ENCODE measurements at regions not wholly inside any gene's neighbourhood (a gene's known extent, or its start where the extent isn't known, plus 50 kb on each side); places are given as distances from the start of the nearest gene placed in this dataset.

- peaks cover 4% of the 10 kb centered on the region for H3K9me3 Mint-ChIP-seq
- no peak for DNase-seq (ENCODE audit: low spot score)
- intact Hi-C loops (cut with micrococcal nuclease) = no loop called here
- H3K4me1 Mint-ChIP-seq (ENCODE audit: low read depth) = no peaks in the 10 kb centered on the region
- no peak overlapping the region for H3K27ac Mint-ChIP-seq
- H3K4me3 Mint-ChIP-seq (ENCODE audit: low read depth) = no peak overlapping the region
- H3K27me3 Mint-ChIP-seq (ENCODE audit: low read depth) = no peaks in the 10 kb centered on the region
- no peaks in the 10 kb centered on the region for H3K36me3 Mint-ChIP-seq (ENCODE audit: low read depth)
These were observed 1650.6 kb upstream of the IGFBP7 start for GRCh38 chr4:58760737-58761136.

DNA sequence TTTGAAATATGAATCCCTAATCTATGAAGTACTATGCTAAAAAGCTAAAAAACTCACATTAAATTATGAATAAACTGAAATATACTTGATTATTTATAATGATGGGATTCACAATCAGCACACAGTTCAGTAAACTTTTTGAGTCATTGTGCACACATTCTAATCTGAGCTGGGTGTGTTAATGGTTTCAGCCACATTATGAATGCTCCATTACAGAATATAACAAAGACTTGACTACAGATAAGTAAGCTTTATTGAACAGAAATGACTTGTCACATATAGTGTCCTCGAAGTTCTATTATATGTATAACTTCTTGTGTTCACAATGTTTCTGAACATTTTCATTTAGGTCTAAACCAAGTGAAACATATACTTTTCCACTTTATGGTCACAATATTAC, 1649.9 kb upstream of the IGFBP7 start:
- Mint-ChIP-seq H3K36me3 (ENCODE audit: low read depth) (no peaks in the 10 kb centered on the region), H3K9me3 (peaks cover 4% of the 10 kb centered on the region), H3K4me1 (ENCODE audit: low read depth) (no peaks in the 10 kb centered on the region), H3K4me3 (ENCODE audit: low read depth) (no peak overlapping the region), H3K27me3 (ENCODE audit: low read depth) (no peaks in the 10 kb centered on the region), H3K27ac (no peak overlapping the region)
- intact Hi-C loops (cut with micrococcal nuclease) = no loop called here
- DNase-seq (ENCODE audit: low spot score) = no peak

DNA sequence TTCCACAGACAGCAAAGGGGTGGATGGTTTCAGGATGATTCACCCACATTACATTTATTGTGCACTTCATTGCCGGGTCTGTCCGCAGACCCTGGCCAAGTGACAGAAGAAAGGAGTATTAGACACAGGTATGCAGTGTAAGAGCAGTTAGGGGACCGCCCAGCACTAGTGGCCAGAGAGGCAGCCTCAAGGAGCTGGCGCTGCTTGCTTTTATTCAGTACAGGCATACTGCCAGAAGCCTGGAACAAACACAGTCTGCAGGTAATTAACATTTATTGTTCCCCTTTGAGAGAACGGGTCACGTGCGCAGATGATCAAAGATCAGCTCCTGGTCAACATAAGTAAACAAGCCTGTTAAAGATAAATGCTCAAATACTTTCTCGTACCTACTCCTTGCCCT, 1639.0 kb upstream of the IGFBP7 start:
- intact Hi-C loops (cut with micrococcal nuclease) = no loop called here
- Mint-ChIP-seq H3K27me3 (ENCODE audit: low read depth) (no peaks in the 10 kb centered on the region), H3K4me3 (ENCODE audit: low read depth) (no peak overlapping the region), H3K36me3 (ENCODE audit: low read depth) (no peaks in the 10 kb centered on the region), H3K27ac (no peak overlapping the region), H3K9me3 (peaks cover 14% of the 10 kb centered on the region), H3K4me1 (ENCODE audit: low read depth) (no peaks in the 10 kb centered on the region)
- no peak for DNase-seq (ENCODE audit: low spot score)

- Mint-ChIP-seq H3K4me1 (ENCODE audit: low read depth) (no peaks in the 10 kb centered on the region), H3K27ac (no peak overlapping the region), H3K36me3 (ENCODE audit: low read depth) (no peaks in the 10 kb centered on the region), H3K4me3 (ENCODE audit: low read depth) (no peak overlapping the region), H3K9me3 (peaks cover 14% of the 10 kb centered on the region), H3K27me3 (ENCODE audit: low read depth) (no peaks in the 10 kb centered on the region)
- DNase-seq (ENCODE audit: low spot score) = no peak
- intact Hi-C loops (cut with micrococcal nuclease) = no loop called here
These were observed 1630.7 kb upstream of the IGFBP7 start for GRCh38 chr4:58740897-58741296.

DNA sequence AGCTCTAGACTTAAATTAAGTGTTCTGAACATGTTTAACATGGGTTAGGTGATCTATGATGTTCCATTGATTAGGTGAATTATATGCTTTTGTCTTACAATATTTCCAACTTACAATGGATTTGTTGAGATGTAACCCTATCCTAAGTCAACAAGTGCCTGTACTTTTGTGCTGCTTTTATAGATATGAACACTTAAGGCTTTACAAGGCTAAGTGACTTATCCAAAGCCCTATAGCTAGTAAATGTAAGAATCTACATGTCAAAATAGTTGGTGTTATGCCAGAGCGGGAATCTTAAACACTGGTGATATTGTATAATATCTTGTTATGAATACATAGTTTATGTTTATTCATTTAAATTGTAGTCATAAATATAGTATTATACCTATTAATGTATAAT, 1629.1 kb upstream of the IGFBP7 start:
- Mint-ChIP-seq H3K4me3 (ENCODE audit: low read depth) (no peak overlapping the region), H3K27ac (no peak overlapping the region), H3K36me3 (ENCODE audit: low read depth) (no peaks in the 10 kb centered on the region), H3K9me3 (peaks cover 14% of the 10 kb centered on the region), H3K4me1 (ENCODE audit: low read depth) (no peaks in the 10 kb centered on the region), H3K27me3 (ENCODE audit: low read depth) (no peaks in the 10 kb centered on the region)
- DNase-seq (ENCODE audit: low spot score) = no peak
- intact Hi-C loops (cut with micrococcal nuclease) = no loop called here

DNA sequence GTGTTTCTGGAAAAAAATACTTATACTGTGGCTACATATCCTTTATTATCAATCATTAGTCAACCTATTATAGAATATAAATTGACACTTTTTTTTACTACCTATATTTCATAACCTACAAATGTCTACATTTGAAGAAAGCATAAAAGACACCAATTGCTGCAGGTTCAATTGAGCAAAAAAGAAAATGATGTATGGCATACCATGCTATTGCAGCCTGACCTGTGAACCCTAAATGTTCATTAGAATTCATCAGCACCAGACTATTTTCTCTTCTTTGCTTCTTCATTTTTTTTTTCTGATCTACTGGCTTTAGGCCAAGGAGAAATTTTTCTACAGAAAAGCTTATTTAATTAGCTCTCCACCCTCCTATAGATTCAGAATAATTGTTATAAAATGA, 1628.2 kb upstream of the IGFBP7 start:
- Mint-ChIP-seq H3K4me1 (ENCODE audit: low read depth) (no peaks in the 10 kb centered on the region), H3K4me3 (ENCODE audit: low read depth) (no peak overlapping the region), H3K27me3 (ENCODE audit: low read depth) (no peaks in the 10 kb centered on the region), H3K27ac (no peak overlapping the region), H3K36me3 (ENCODE audit: low read depth) (no peaks in the 10 kb centered on the region), H3K9me3 (peaks cover 14% of the 10 kb centered on the region)
- intact Hi-C loops (cut with micrococcal nuclease) = no loop called here
- no peak for DNase-seq (ENCODE audit: low spot score)

DNA sequence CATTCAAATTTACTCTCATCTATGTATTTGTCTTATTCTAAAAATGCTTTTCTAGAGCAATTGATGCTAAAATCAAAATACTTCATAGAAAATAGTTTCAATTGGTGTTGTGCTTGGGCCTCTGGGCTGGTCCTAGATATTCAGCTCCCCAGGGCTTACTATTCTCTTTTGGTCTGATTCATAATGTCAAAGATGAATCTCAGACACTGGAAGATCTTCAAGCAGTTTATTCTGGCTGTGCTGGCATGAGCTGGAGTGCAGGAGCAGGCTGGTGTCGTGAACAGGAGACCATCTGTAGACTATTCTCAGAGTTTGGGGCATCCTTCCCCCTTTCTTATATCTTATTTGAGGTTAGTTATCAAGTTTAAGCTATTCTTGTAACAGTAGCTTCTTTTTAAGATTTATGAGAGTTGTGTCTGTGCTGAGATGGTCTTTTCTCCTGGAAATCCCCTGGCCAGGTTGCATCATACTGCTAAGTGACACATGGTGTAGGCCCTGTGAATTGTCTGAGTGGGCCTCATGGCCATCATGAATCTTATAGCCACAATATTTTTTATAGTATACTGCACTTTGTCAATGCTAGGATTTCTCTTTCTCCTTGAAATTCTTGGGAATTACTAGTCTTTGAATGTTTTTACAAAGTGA, 1624.0 kb upstream of the IGFBP7 start:
- Mint-ChIP-seq H3K9me3 (peaks cover 4% of the 10 kb centered on the region), H3K4me3 (ENCODE audit: low read depth) (no peak overlapping the region)

DNA sequence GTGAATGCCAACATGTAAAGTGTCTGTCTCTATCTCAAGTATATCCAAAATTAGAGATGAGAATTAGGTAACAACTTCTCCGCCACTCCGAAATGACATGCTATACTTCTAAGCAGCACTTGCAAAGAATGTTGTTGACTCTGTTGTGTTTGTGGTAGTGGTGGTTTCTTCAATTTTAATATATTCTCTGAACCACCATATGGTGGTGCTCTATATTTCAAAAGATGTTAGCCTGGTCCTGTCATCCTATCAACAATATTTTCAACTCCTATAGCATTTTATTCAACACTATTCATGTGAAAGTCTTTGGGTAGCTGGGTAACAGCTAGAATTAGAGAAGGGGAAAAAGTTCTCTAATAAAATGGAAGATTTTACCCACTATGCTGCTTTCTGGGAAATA, 1622.8 kb upstream of the IGFBP7 start:
- Mint-ChIP-seq H3K36me3 (ENCODE audit: low read depth) (no peaks in the 10 kb centered on the region), H3K9me3 (peaks cover 6% of the 10 kb centered on the region), H3K4me3 (ENCODE audit: low read depth) (no peak overlapping the region), H3K27me3 (ENCODE audit: low read depth) (no peaks in the 10 kb centered on the region), H3K27ac (no peak overlapping the region), H3K4me1 (ENCODE audit: low read depth) (no peaks in the 10 kb centered on the region)
- intact Hi-C loops (cut with micrococcal nuclease) = no loop called here
- no peak for DNase-seq (ENCODE audit: low spot score)

More for the DNA sequence above, 1624.0 kb upstream of the IGFBP7 start:
- no peak overlapping the region for H3K27ac Mint-ChIP-seq
- intact Hi-C loops (cut with micrococcal nuclease) = no loop called here
- no peaks in the 10 kb centered on the region for H3K36me3 Mint-ChIP-seq (ENCODE audit: low read depth)
- no peaks in the 10 kb centered on the region for H3K27me3 Mint-ChIP-seq (ENCODE audit: low read depth)
- H3K4me1 Mint-ChIP-seq (ENCODE audit: low read depth) = no peaks in the 10 kb centered on the region
- no peak for DNase-seq (ENCODE audit: low spot score)

DNA sequence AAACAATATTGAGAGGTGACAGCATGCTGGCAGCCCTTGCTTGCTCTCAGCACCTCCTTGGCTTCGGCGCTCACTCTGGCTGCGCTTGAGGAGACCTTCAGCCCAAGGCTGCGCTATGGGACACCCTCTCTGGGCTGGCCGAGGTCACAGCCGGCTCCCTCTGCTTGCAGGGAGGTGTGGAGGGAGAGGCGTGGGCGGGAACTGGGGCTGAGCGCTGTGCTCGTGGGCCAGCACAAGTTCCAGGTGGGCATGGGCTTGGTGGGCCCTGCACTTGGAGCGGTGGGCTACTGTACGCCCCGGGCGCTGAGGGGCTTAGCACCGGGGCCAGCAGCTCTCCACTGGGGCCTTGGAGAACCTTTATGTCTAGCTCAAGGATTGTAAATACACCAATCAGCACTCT, 1613.8 kb upstream of the IGFBP7 start:
- H3K27ac Mint-ChIP-seq = no peak overlapping the region
- no peaks in the 10 kb centered on the region for H3K4me1 Mint-ChIP-seq (ENCODE audit: low read depth)
- intact Hi-C loops (cut with micrococcal nuclease) = no loop called here
- H3K36me3 Mint-ChIP-seq (ENCODE audit: low read depth) = no peaks in the 10 kb centered on the region
- DNase-seq (ENCODE audit: low spot score) = no peak
- no peaks in the 10 kb centered on the region for H3K27me3 Mint-ChIP-seq (ENCODE audit: low read depth)
- H3K4me3 Mint-ChIP-seq (ENCODE audit: low read depth) = no peak overlapping the region
- H3K9me3 Mint-ChIP-seq = peaks cover 24% of the 10 kb centered on the region

DNA sequence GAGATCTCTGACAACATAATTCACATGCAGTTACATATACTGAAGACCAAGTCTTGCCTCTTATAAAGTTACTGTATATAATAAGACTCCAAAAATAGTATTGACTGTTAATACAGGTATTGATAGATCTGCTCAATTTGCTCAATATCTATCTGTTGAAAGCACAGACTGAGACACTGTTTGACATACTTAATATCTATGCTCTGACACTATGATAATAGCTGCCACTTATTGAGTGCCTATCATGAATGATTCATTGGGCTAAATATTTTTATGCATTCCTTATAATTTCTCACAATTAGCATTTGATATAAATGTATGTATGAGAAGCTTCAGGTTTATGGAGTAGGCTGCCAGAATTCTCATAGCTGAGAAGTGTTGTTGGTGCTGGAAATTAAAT, 1600.9 kb upstream of the IGFBP7 start:
- Mint-ChIP-seq H3K27me3 (ENCODE audit: low read depth) (no peaks in the 10 kb centered on the region), H3K4me1 (ENCODE audit: low read depth) (no peaks in the 10 kb centered on the region), H3K4me3 (ENCODE audit: low read depth) (no peak overlapping the region), H3K9me3 (peaks cover 30% of the 10 kb centered on the region), H3K36me3 (ENCODE audit: low read depth) (no peaks in the 10 kb centered on the region), H3K27ac (no peak overlapping the region)
- no peak for DNase-seq (ENCODE audit: low spot score)
- intact Hi-C loops (cut with micrococcal nuclease) = no loop called here

- intact Hi-C loops (cut with micrococcal nuclease) = no loop called here
- DNase-seq (ENCODE audit: low spot score) = no peak
- Mint-ChIP-seq H3K27me3 (ENCODE audit: low read depth) (no peaks in the 10 kb centered on the region), H3K9me3 (peaks cover 7% of the 10 kb centered on the region), H3K4me1 (ENCODE audit: low read depth) (no peaks in the 10 kb centered on the region), H3K27ac (no peak overlapping the region), H3K4me3 (ENCODE audit: low read depth) (no peak overlapping the region), H3K36me3 (ENCODE audit: low read depth) (no peaks in the 10 kb centered on the region)
These were observed 1578.4 kb upstream of the IGFBP7 start for GRCh38 chr4:58688568-58688967.

DNA sequence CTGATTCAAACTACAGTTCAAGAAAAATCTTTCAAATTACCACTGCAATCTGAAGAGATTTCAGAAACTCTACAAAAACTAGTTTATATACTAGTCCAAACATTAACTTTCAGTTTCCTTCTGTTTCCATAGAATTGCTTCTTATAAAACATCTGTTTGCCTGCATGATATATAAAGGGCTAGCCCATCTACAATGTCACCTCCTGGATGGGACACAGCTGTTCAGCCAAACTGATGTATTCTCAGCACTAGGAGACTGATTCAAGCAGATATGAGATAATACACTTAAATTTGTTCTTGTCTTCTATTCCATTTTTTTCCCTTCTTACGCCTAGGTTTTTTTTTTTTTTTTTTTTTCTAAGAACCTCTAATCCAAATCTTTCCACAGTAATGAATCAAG, 1569.7 kb upstream of the IGFBP7 start:
- Mint-ChIP-seq H3K27ac (no peak overlapping the region), H3K36me3 (ENCODE audit: low read depth) (no peaks in the 10 kb centered on the region), H3K27me3 (ENCODE audit: low read depth) (no peaks in the 10 kb centered on the region), H3K9me3 (peaks cover 23% of the 10 kb centered on the region), H3K4me3 (ENCODE audit: low read depth) (no peak overlapping the region), H3K4me1 (ENCODE audit: low read depth) (no peaks in the 10 kb centered on the region)
- intact Hi-C loops (cut with micrococcal nuclease) = no loop called here
- DNase-seq (ENCODE audit: low spot score) = no peak

DNA sequence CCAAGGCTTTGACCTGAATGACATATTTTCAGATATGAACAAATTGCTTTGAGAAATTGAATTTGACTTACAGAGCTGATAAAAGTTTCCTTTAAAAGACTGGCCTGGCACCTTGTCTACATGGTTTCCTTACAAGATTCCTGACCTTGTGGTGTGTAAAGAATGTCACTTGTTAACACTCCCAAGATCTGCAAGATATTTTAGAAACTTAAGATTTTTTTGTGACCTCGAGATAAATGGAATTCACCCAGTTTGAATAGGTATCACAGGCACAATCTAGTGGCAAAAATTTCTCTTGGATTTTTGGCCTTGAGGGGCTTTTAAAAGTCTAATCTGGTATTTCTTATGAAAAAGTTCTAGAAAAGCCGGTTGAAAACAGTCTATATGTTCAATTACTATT, 1568.9 kb upstream of the IGFBP7 start:
- intact Hi-C loops (cut with micrococcal nuclease) = no loop called here
- H3K36me3 Mint-ChIP-seq (ENCODE audit: low read depth) = no peaks in the 10 kb centered on the region
- H3K4me3 Mint-ChIP-seq (ENCODE audit: low read depth) = no peak overlapping the region
- H3K27ac Mint-ChIP-seq = no peak overlapping the region
- no peaks in the 10 kb centered on the region for H3K4me1 Mint-ChIP-seq (ENCODE audit: low read depth)
- no peaks in the 10 kb centered on the region for H3K27me3 Mint-ChIP-seq (ENCODE audit: low read depth)
- peaks cover 23% of the 10 kb centered on the region for H3K9me3 Mint-ChIP-seq
- no peak for DNase-seq (ENCODE audit: low spot score)

DNA sequence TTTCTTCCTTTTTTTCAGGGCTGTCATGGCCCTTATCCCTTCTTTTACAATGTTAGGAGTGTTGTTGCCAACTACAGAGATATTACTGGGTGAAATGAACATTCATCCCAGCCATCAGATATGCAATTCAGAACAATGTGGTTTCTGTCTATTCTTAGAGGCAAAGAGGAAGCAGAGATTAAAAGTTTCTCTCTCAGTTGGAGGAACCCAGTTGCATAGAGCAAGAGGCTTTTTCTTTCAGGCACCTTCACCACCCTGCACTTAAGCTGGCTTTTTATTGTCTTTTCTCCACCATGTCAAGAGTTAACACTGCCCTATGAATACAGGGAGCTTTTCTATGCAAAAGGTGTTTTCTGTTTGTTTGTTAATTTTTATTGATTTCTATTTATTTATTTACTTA, 1559.6 kb upstream of the IGFBP7 start:
- intact Hi-C loops (cut with micrococcal nuclease) = no loop called here

More for the DNA sequence above, 1559.6 kb upstream of the IGFBP7 start:
- H3K4me3 Mint-ChIP-seq (ENCODE audit: low read depth) = no peak overlapping the region
- no peak for DNase-seq (ENCODE audit: low spot score)
- H3K4me1 Mint-ChIP-seq (ENCODE audit: low read depth) = no peaks in the 10 kb centered on the region
- no peaks in the 10 kb centered on the region for H3K27me3 Mint-ChIP-seq (ENCODE audit: low read depth)
- H3K27ac Mint-ChIP-seq = no peak overlapping the region
- H3K36me3 Mint-ChIP-seq (ENCODE audit: low read depth) = no peaks in the 10 kb centered on the region
- H3K9me3 Mint-ChIP-seq = peaks cover 33% of the 10 kb centered on the region
